ENCODE measurements at regions not wholly inside any gene's neighbourhood (a gene's known extent, or its start where the extent isn't known, plus 50 kb on each side); places are given as distances from the start of the nearest gene placed in this dataset.

- DNase-seq (ENCODE audit: extremely low spot score) = no peak
- POLR2A ChIA-PET = no interaction called here
- CTCF ChIA-PET = no interaction called here
- no peak for TF ChIP-seq FOXA1 (IDR thresholded peaks at IDR 0.05)
- no peak for TF ChIP-seq ELF4 (IDR thresholded peaks at IDR 0.05)
- no peak for TF ChIP-seq BHLHE40 (IDR thresholded peaks at IDR 0.05; ENCODE audit: borderline replicate concordance)
- TF ChIP-seq FOXM1 (IDR thresholded peaks at IDR 0.05; ENCODE audit: borderline replicate concordance) = no peak
- TF ChIP-seq PKNOX1 (IDR thresholded peaks at IDR 0.05) = no peak
Measured at GRCh38 chr1:147078606-147079399, 93.5 kb downstream of the PRKAB2 start.

GRCh38 chr1:147077936-147078605, 94.2 kb downstream of the PRKAB2 start:
- ChIA-PET CTCF (no interaction called here), POLR2A (no interaction called here)
- no peak for DNase-seq (ENCODE audit: extremely low spot score)
- TF ChIP-seq SUZ12 (IDR thresholded peaks at IDR 0.05) = no peak
- no peak for TF ChIP-seq SP1 (IDR thresholded peaks at IDR 0.05)
- TF ChIP-seq PKNOX1 (IDR thresholded peaks at IDR 0.05) = no peak
- TF ChIP-seq FOXM1 (IDR thresholded peaks at IDR 0.05; ENCODE audit: borderline replicate concordance) = no peak
- TF ChIP-seq CTBP1 (IDR thresholded peaks at IDR 0.05; ENCODE audit: borderline replicate concordance) = no peak
- TF ChIP-seq ARNT (IDR thresholded peaks at IDR 0.05) = no peak
- TF ChIP-seq FOXK2 (IDR thresholded peaks at IDR 0.05) = no peak
- TF ChIP-seq NFRKB (IDR thresholded peaks at IDR 0.05) = no peak
- TF ChIP-seq HDGF (IDR thresholded peaks at IDR 0.05; ENCODE audit: borderline replicate concordance) = no peak
- TF ChIP-seq TARDBP (IDR thresholded peaks at IDR 0.05) = no peak

GRCh38 chr1:147077523-147077922, 94.7 kb downstream of the PRKAB2 start:
- ChIA-PET CTCF (no interaction called here), POLR2A (no interaction called here)
- no peak for DNase-seq (ENCODE audit: extremely low spot score)
- TF ChIP-seq NFRKB (IDR thresholded peaks at IDR 0.05) (no peak), FOXK2 (IDR thresholded peaks at IDR 0.05) (no peak), TARDBP (IDR thresholded peaks at IDR 0.05) (no peak), SUZ12 (IDR thresholded peaks at IDR 0.05) (no peak), FOXM1 (IDR thresholded peaks at IDR 0.05; ENCODE audit: borderline replicate concordance) (no peak), BHLHE40 (IDR thresholded peaks at IDR 0.05; ENCODE audit: borderline replicate concordance) (no peak), HDGF (IDR thresholded peaks at IDR 0.05; ENCODE audit: borderline replicate concordance) (no peak), FOXA1 (IDR thresholded peaks at IDR 0.05) (no peak), LEF1 (IDR thresholded peaks at IDR 0.05; ENCODE audit: borderline replicate concordance) (no peak), PKNOX1 (IDR thresholded peaks at IDR 0.05) (no peak), ZNF384 (IDR thresholded peaks at IDR 0.05) (no peak), CTBP1 (IDR thresholded peaks at IDR 0.05; ENCODE audit: borderline replicate concordance) (no peak), L3MBTL2 (conservative IDR thresholded peaks at IDR 0.05) (no peak), ARNT (IDR thresholded peaks at IDR 0.05) (no peak), ELF4 (IDR thresholded peaks at IDR 0.05) (no peak), SP1 (IDR thresholded peaks at IDR 0.05) (no peak)

GRCh38 chr1:147077081-147077480, 95.2 kb downstream of the PRKAB2 start:
- no peak for DNase-seq (ENCODE audit: extremely low spot score)
- CTCF ChIA-PET = no interaction called here
- POLR2A ChIA-PET = no interaction called here
- TF ChIP-seq ARNT (IDR thresholded peaks at IDR 0.05) (no peak), SP1 (IDR thresholded peaks at IDR 0.05) (no peak), PKNOX1 (IDR thresholded peaks at IDR 0.05) (no peak), HDGF (IDR thresholded peaks at IDR 0.05; ENCODE audit: borderline replicate concordance) (no peak), SUZ12 (IDR thresholded peaks at IDR 0.05) (no peak), BHLHE40 (IDR thresholded peaks at IDR 0.05; ENCODE audit: borderline replicate concordance) (no peak), L3MBTL2 (conservative IDR thresholded peaks at IDR 0.05) (no peak), FOXM1 (IDR thresholded peaks at IDR 0.05; ENCODE audit: borderline replicate concordance) (no peak), FOXK2 (IDR thresholded peaks at IDR 0.05) (no peak), ELF4 (IDR thresholded peaks at IDR 0.05) (no peak), CTBP1 (IDR thresholded peaks at IDR 0.05; ENCODE audit: borderline replicate concordance) (no peak), FOXA1 (IDR thresholded peaks at IDR 0.05) (no peak), TARDBP (IDR thresholded peaks at IDR 0.05) (no peak), NFRKB (IDR thresholded peaks at IDR 0.05) (no peak), LEF1 (IDR thresholded peaks at IDR 0.05; ENCODE audit: borderline replicate concordance) (no peak), ZNF384 (IDR thresholded peaks at IDR 0.05) (no peak)

GRCh38 chr1:147076442-147076841, 95.8 kb downstream of the PRKAB2 start:
- ChIA-PET POLR2A (interaction anchor here (1.2 kb wide), 1 partner anchor 8 kb away, joined by 6 read pairs; no protein-coding TSS in a partner anchor), CTCF (no interaction called here)
- DNase-seq (ENCODE audit: extremely low spot score) = no peak
- TF ChIP-seq ARNT (IDR thresholded peaks at IDR 0.05) (no peak), BHLHE40 (IDR thresholded peaks at IDR 0.05; ENCODE audit: borderline replicate concordance) (no peak), ZNF384 (IDR thresholded peaks at IDR 0.05) (no peak), SUZ12 (IDR thresholded peaks at IDR 0.05) (no peak), ELF4 (IDR thresholded peaks at IDR 0.05) (no peak), TARDBP (IDR thresholded peaks at IDR 0.05) (no peak), SP1 (IDR thresholded peaks at IDR 0.05) (no peak), CTBP1 (IDR thresholded peaks at IDR 0.05; ENCODE audit: borderline replicate concordance) (no peak), FOXK2 (IDR thresholded peaks at IDR 0.05) (no peak), FOXM1 (IDR thresholded peaks at IDR 0.05; ENCODE audit: borderline replicate concordance) (no peak), NFRKB (IDR thresholded peaks at IDR 0.05) (no peak), LEF1 (IDR thresholded peaks at IDR 0.05; ENCODE audit: borderline replicate concordance) (no peak), FOXA1 (IDR thresholded peaks at IDR 0.05) (no peak), HDGF (IDR thresholded peaks at IDR 0.05; ENCODE audit: borderline replicate concordance) (no peak)
